A549 (cell line): ENCODE measurements at regions not wholly inside any gene's neighbourhood (a gene's known extent, or its start where the extent isn't known, plus 50 kb on each side); places are given as distances from the start of the nearest gene placed in this dataset.

Experiments used
- ATAC-seq, 2 experiments: fragments of 200-7000 bp in 1 of 2; fragments of >200 bp in 1 of 2; cut with Nextera tagmentation in 1 of 2; cut with Tn5 transposase in 1 of 2; 3 replicates each; pipeline versions ENCODE4 v1.8.0 to v1.9.1; 2018 to 2020; ENCODE audit warnings: mild to moderate bottlenecking in 1 of 2, moderate library complexity in 1 of 2
- CTCF ChIA-PET: fragments of 300-600 bp; sonication (Branson Sonifier 250); formaldehyde crosslinking; extraction: SDS; loops from one replicate; lab custom pipeline; 2021; ENCODE audit warnings: antibody characterized with exemption, inconsistent platforms; lab: Yijun Ruan, JAX
- POLR2A ChIA-PET: fragments of 350-600 bp; formaldehyde crosslinking; extraction: SDS; loops from one replicate; lab custom pipeline; 2021; ENCODE audit warnings: antibody characterized with exemption, inconsistent platforms; lab: Yijun Ruan, JAX
- DNase-seq, 2 experiments: peaks; one replicate each; pipeline versions ENCODE4 v3.0.0 to v3.0.0-alpha.2; 2011 to 2016; ENCODE audit warnings: low read depth in 1 of 2, low spot score in 1 of 2
- FAIRE-seq: peaks from 2 replicates; lab custom pipeline; 2011; peaks lifted over from hg19 to GRCh38; lab: Jason Lieb, UNC
- H3K27ac ChIP-seq, 2 experiments: fragments of >200 bp; sonication (Bioruptor Twin); formaldehyde crosslinking; 3 replicates each; pipeline ENCODE4 v1.5.1; 2016 to 2017
- H3K4me1 ChIP-seq: fragments of >200 bp; sonication (Bioruptor Twin); formaldehyde crosslinking; 3 replicates; pipeline ENCODE4 v1.6.1; 2016
- H3K4me2 ChIP-seq: fragments of >200 bp; sonication (Bioruptor Twin); formaldehyde crosslinking; 3 replicates; pipeline ENCODE4 v1.6.1; 2016
- H3K4me3 ChIP-seq: fragments of >200 bp; sonication (Bioruptor Twin); formaldehyde crosslinking; 3 replicates; pipeline ENCODE4 v1.5.1; 2016
- H3K9me3 ChIP-seq: fragments of >200 bp; sonication (Bioruptor Twin); formaldehyde crosslinking; 3 replicates; pipeline ENCODE4 v1.6.1; 2016
- EP300 ChIP-seq, 2 experiments: fragments of >200 bp; sonication (Bioruptor Twin); formaldehyde crosslinking; IDR thresholded peaks; 2 replicates in 1 of 2; 3 replicates in 1 of 2; pipeline ENCODE4 v1.6.1; 2016 to 2017
- HEYL ChIP-seq: fragments of 250-450 bp; sonication (Bioruptor Pico); IDR thresholded peaks from 2 replicates; pipeline ENCODE4 v1.8.0; 2021; ENCODE audit warnings: mild to moderate bottlenecking, moderate library complexity
- HOXA7 ChIP-seq: fragments of 250-450 bp; sonication (Bioruptor Pico); IDR thresholded peaks from 2 replicates; pipeline ENCODE4 v1.5.0; 2020; ENCODE audit warnings: mild to moderate bottlenecking, moderate library complexity
- HOXB13 ChIP-seq: fragments of 250-450 bp; sonication (Bioruptor Pico); IDR thresholded peaks from 2 replicates; pipeline ENCODE4 v1.5.0; 2020; ENCODE audit warnings: low read depth, mild to moderate bottlenecking, moderate library complexity
- JUN ChIP-seq, 2 experiments: fragments of >200 bp; sonication (Bioruptor Twin); formaldehyde crosslinking; IDR thresholded peaks; 2 replicates in 1 of 2; 3 replicates in 1 of 2; pipeline ENCODE4 v1.6.1; 2016 to 2017
- JUNB ChIP-seq: fragments of >200 bp; sonication (Bioruptor Twin); formaldehyde crosslinking; IDR thresholded peaks from 2 replicates; pipeline ENCODE4 v1.6.1; 2016
- KDM1A ChIP-seq: fragments of 200-600 bp; sonication (generic); IDR thresholded peaks from 2 replicates; pipeline ENCODE4 v1.6.1; 2016; ENCODE audit warnings: low read depth, mild to moderate bottlenecking
- KDM5A ChIP-seq: fragments of 200-600 bp; sonication (generic); IDR thresholded peaks from 2 replicates; pipeline ENCODE4 v1.6.1; 2016; ENCODE audit warnings: antibody characterized with exemption, mild to moderate bottlenecking
- MAFK ChIP-seq: fragments of 450-650 bp; IDR thresholded peaks from 2 replicates; pipeline ENCODE4 v1.6.1; 2014; ENCODE audit not compliant: partially characterized antibody
- MAX ChIP-seq: IDR thresholded peaks from 2 replicates; pipeline ENCODE4 v1.6.1; 2012
- MAZ ChIP-seq: fragments of 150-350 bp; IDR thresholded peaks from 2 replicates; pipeline ENCODE4 v1.6.1; 2014; ENCODE audit warnings: antibody characterized with exemption, low read depth, low read length, borderline replicate concordance
- NPAS2 ChIP-seq: fragments of 250-450 bp; sonication (Bioruptor Pico); IDR thresholded peaks from 2 replicates; pipeline ENCODE4 v1.8.0; 2022; ENCODE audit warnings: mild to moderate bottlenecking, moderate library complexity, borderline replicate concordance
- NR3C1 ChIP-seq: fragments of >200 bp; sonication (Bioruptor Twin); formaldehyde crosslinking; IDR thresholded peaks from 3 replicates; pipeline ENCODE4 v1.6.1; 2017
- POLR2A ChIP-seq: IDR thresholded peaks from 2 replicates; pipeline ENCODE4 v1.6.1; 2012; ENCODE audit warnings: mild to moderate bottlenecking, low read length
- RARB ChIP-seq: fragments of 250-450 bp; sonication (Bioruptor Pico); IDR thresholded peaks from 2 replicates; pipeline ENCODE4 v1.8.0; 2021; ENCODE audit warnings: mild to moderate bottlenecking, moderate library complexity
- RCOR1 ChIP-seq: fragments of 150-350 bp; IDR thresholded peaks from 2 replicates; pipeline ENCODE4 v1.6.1; 2014; ENCODE audit warnings: antibody characterized with exemption, low read length, low read depth
- REST ChIP-seq: fragments of 200-600 bp; sonication (generic); IDR thresholded peaks from 2 replicates; pipeline ENCODE4 v1.6.1; 2016; ENCODE audit warnings: antibody characterized with exemption, mild to moderate bottlenecking, moderate library complexity
- SREBF2 ChIP-seq: fragments of 450-650 bp; IDR thresholded peaks from 2 replicates; pipeline ENCODE4 v1.6.1; 2014; ENCODE audit warnings: mild to moderate bottlenecking, moderate library complexity
- TP53 ChIP-seq: fragments of 250-450 bp; sonication (Bioruptor Pico); IDR thresholded peaks from 2 replicates; pipeline ENCODE4 v1.5.0; 2021; ENCODE audit warnings: mild to moderate bottlenecking, moderate library complexity
- ZSCAN20 ChIP-seq: fragments of 250-450 bp; sonication (Bioruptor Pico); IDR thresholded peaks from 2 replicates; pipeline ENCODE4 v1.8.0; 2022; ENCODE audit warnings: mild to moderate bottlenecking, moderate library complexity
- WGBS: methylation state at CpG from one replicate; pipeline ENCODE4 v1.1.6; 2017; ENCODE audit errors: missing lambda C conversion rate; 5-methylcytosine and 5-hydroxymethylcytosine counted together
- TF ChIP-seq, protein P1 (sequence below): fragments of >200 bp; sonication (Bioruptor Twin); formaldehyde crosslinking; IDR thresholded peaks from 3 replicates; pipeline ENCODE4 v1.5.1; 2016
- TF ChIP-seq, protein P2 (sequence below): fragments of 450-650 bp; IDR thresholded peaks from 2 replicates; pipeline ENCODE4 v1.6.1; 2014; ENCODE audit warnings: antibody characterized with exemption

GRCh38 chr14:48974994-48975393 is 611.2 kb downstream of the RPS29 start:
- TF ChIP-seq, protein P1, sequence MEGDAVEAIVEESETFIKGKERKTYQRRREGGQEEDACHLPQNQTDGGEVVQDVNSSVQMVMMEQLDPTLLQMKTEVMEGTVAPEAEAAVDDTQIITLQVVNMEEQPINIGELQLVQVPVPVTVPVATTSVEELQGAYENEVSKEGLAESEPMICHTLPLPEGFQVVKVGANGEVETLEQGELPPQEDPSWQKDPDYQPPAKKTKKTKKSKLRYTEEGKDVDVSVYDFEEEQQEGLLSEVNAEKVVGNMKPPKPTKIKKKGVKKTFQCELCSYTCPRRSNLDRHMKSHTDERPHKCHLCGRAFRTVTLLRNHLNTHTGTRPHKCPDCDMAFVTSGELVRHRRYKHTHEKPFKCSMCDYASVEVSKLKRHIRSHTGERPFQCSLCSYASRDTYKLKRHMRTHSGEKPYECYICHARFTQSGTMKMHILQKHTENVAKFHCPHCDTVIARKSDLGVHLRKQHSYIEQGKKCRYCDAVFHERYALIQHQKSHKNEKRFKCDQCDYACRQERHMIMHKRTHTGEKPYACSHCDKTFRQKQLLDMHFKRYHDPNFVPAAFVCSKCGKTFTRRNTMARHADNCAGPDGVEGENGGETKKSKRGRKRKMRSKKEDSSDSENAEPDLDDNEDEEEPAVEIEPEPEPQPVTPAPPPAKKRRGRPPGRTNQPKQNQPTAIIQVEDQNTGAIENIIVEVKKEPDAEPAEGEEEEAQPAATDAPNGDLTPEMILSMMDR: no peak
- no peak for TF ChIP-seq NR3C1
- TF ChIP-seq JUN (IDR thresholded peaks at IDR 0.05): no peak
- TF ChIP-seq NPAS2 (CRISPR knock-in tag): no peak
- H3K27ac ChIP-seq: no peak overlapping the region
- H3K4me3 ChIP-seq: no peak overlapping the region
- CTCF ChIA-PET: no interaction called here
- no peak for DNase-seq
- POLR2A ChIA-PET: no interaction called here
- ATAC-seq: no peak
- H3K9me3 ChIP-seq: no peaks in the 10 kb centered on the region
- FAIRE-seq: no peak
- no peaks in the 10 kb centered on the region for H3K4me1 ChIP-seq
- 0% methylated on average over 1 of the region's 1 CpG for WGBS
- H3K4me2 ChIP-seq: no peak overlapping the region

DNA sequence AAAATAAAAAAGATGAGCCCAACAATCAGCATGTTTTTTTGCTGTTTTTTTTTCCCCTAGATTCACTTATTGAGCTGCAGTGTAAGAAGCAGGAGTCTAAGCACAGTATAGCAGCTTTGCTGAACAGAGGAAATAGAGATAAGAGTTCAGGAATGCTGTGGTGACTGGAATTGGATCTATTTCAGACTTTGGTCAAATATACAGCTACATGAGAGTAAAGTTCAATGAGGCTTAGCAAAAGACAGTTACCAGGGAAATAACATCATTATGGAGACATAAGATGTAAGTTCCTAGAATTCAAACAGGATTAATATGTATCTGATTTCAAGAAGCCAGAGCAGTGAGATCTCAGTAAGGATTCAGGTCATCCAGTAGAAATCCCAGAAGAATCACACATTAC is 613.0 kb downstream of the RPS29 start:
- ATAC-seq: no peak
- DNase-seq: no peak

GRCh38 chr14:48970943-48971342 is 615.2 kb downstream of the RPS29 start:
- Histone ChIP-seq H3K27ac (no peak overlapping the region), H3K4me3 (no peak overlapping the region), H3K9me3 (no peaks in the 10 kb centered on the region), H3K4me2 (no peak overlapping the region), H3K4me1 (no peaks in the 10 kb centered on the region)
- ATAC-seq: no peak
- CTCF ChIA-PET: no interaction called here
- POLR2A ChIA-PET: no interaction called here
- FAIRE-seq: no peak
- DNase-seq: no peak
- TF ChIP-seq EP300 (IDR thresholded peaks at IDR 0.05): no peak
- TF ChIP-seq, protein P2, sequence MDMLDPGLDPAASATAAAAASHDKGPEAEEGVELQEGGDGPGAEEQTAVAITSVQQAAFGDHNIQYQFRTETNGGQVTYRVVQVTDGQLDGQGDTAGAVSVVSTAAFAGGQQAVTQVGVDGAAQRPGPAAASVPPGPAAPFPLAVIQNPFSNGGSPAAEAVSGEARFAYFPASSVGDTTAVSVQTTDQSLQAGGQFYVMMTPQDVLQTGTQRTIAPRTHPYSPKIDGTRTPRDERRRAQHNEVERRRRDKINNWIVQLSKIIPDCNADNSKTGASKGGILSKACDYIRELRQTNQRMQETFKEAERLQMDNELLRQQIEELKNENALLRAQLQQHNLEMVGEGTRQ: no peak
- TF ChIP-seq KDM5A: no peak
- TF ChIP-seq JUNB: no peak
- no peak for TF ChIP-seq REST
- no peak for TF ChIP-seq TP53 (CRISPR knock-in tag)

More for the DNA sequence above, 613.0 kb downstream of the RPS29 start:
- CTCF ChIA-PET: no interaction called here
- Histone ChIP-seq H3K9me3 (no peaks in the 10 kb centered on the region), H3K27ac (no peak overlapping the region), H3K4me1 (no peaks in the 10 kb centered on the region), H3K4me3 (no peak overlapping the region), H3K4me2 (no peak overlapping the region)
- POLR2A ChIA-PET: no interaction called here
- TF ChIP-seq, protein P1: no peak
- TF ChIP-seq SREBF2: no peak
- no peak for FAIRE-seq

- H3K4me2 ChIP-seq: no peak overlapping the region
- H3K4me3 ChIP-seq: no peak overlapping the region
- DNase-seq: no peak
- no peaks in the 10 kb centered on the region for H3K4me1 ChIP-seq
- ChIA-PET CTCF (no interaction called here), POLR2A (no interaction called here)
- 0% methylated on average over 3 of the region's 3 CpGs for WGBS
- ATAC-seq: no peak
- no peak for FAIRE-seq
- no peak overlapping the region for H3K27ac ChIP-seq
- no peaks in the 10 kb centered on the region for H3K9me3 ChIP-seq
- no peak for TF ChIP-seq POLR2A
- no peak for TF ChIP-seq RCOR1
- TF ChIP-seq KDM1A: no peak
- no peak for TF ChIP-seq HOXB13 (CRISPR knock-in tag)
- TF ChIP-seq, protein P1: no peak
- no peak for TF ChIP-seq HOXA7 (CRISPR knock-in tag)
- TF ChIP-seq HEYL (CRISPR knock-in tag): no peak
- TF ChIP-seq ZSCAN20 (CRISPR knock-in tag): no peak
- TF ChIP-seq MAX: no peak
- no peak for TF ChIP-seq MAZ
- TF ChIP-seq NR3C1: no peak
- TF ChIP-seq RARB (CRISPR knock-in tag): no peak
- no peak for TF ChIP-seq MAFK
These were observed 618.8 kb downstream of the RPS29 start for GRCh38 chr14:48967419-48967818.
